Activated CD4-positive, alpha-beta T cell treated with anti-CD3 and anti-CD28 coated beads, Interleukin-2, amount 10 ng/mL, durations not matched to agents 24 days and 14 days (primary cell): ENCODE measurements at regions not wholly inside any gene's neighbourhood (a gene's known extent, or its start where the extent isn't known, plus 50 kb on each side); places are given as distances from the start of the nearest gene placed in this dataset.
"Not testable (repeated sequence)": the region's sequence is repeated elsewhere in the genome, so short reads cannot be mapped to it uniquely, and the experiment has no call there.

Source experiments
- DNase-seq: peaks from one replicate; pipeline ENCODE4 v3.0.0; 2022
- H3K27ac Mint-ChIP-seq: one replicate; pipeline ENCODE4 v1.8.0; 2022; ENCODE audit warnings: mild to moderate bottlenecking, mixed read lengths
- H3K27me3 Mint-ChIP-seq: one replicate; pipeline ENCODE4 v1.8.0; 2022; ENCODE audit warnings: mixed read lengths
- H3K36me3 Mint-ChIP-seq: one replicate; pipeline ENCODE4 v1.8.0; 2022; ENCODE audit warnings: low read depth, mild to moderate bottlenecking, mixed read lengths
- H3K4me1 Mint-ChIP-seq: one replicate; pipeline ENCODE4 v1.8.0; 2021; ENCODE audit warnings: mixed read lengths
- H3K4me3 Mint-ChIP-seq: one replicate; pipeline ENCODE4 v1.8.0; 2022; ENCODE audit warnings: mild to moderate bottlenecking, moderate library complexity, mixed read lengths
- H3K9me3 Mint-ChIP-seq: one replicate; pipeline ENCODE4 v1.8.0; 2021; ENCODE audit warnings: mixed read lengths
- intact Hi-C: fragments of 100-400 bp; cut with micrococcal nuclease; formaldehyde crosslinking; loops from one replicate; pipeline ENCODE4 v1.15.1; 2023

GRCh38 chr4:84239278-84239845, 259.7 kb downstream of the NKX6-1 start:
- H3K27me3 Mint-ChIP-seq = no peaks in the 10 kb centered on the region
- no peak overlapping the region for H3K27ac Mint-ChIP-seq
- H3K9me3 Mint-ChIP-seq = no peaks in the 10 kb centered on the region
- no peak for DNase-seq
- intact Hi-C loops = no loop called here
- no peak overlapping the region for H3K4me3 Mint-ChIP-seq
- H3K36me3 Mint-ChIP-seq = no peaks in the 10 kb centered on the region
- H3K4me1 Mint-ChIP-seq = no peaks in the 10 kb centered on the region

GRCh38 chr4:84238247-84239090, 260.6 kb downstream of the NKX6-1 start:
- no peak for DNase-seq
- intact Hi-C loops = no loop called here
- H3K27me3 Mint-ChIP-seq = no peaks in the 10 kb centered on the region
- H3K4me3 Mint-ChIP-seq = no peak overlapping the region
- no peaks in the 10 kb centered on the region for H3K36me3 Mint-ChIP-seq
- no peak overlapping the region for H3K27ac Mint-ChIP-seq
- no peaks in the 10 kb centered on the region for H3K4me1 Mint-ChIP-seq
- H3K9me3 Mint-ChIP-seq = no peaks in the 10 kb centered on the region

GRCh38 chr4:84237008-84237407, 262.1 kb downstream of the NKX6-1 start:
- Mint-ChIP-seq H3K9me3 (no peaks in the 10 kb centered on the region), H3K4me3 (no peak overlapping the region), H3K36me3 (no peaks in the 10 kb centered on the region), H3K27ac (no peak overlapping the region), H3K4me1 (no peaks in the 10 kb centered on the region), H3K27me3 (no peaks in the 10 kb centered on the region)
- intact Hi-C loops = no loop called here
- no peak for DNase-seq

- intact Hi-C loops = no loop called here
Observed at GRCh38 chr4:84235126-84235944, 263.8 kb downstream of the NKX6-1 start.

GRCh38 chr4:84232309-84233095, 266.6 kb downstream of the NKX6-1 start:
- no peaks in the 10 kb centered on the region for H3K36me3 Mint-ChIP-seq
- intact Hi-C loops = no loop called here
- no peaks in the 10 kb centered on the region for H3K9me3 Mint-ChIP-seq
- no peak for DNase-seq
- no peaks in the 10 kb centered on the region for H3K27me3 Mint-ChIP-seq
- H3K27ac Mint-ChIP-seq = no peak overlapping the region
- no peaks in the 10 kb centered on the region for H3K4me1 Mint-ChIP-seq
- H3K4me3 Mint-ChIP-seq = no peak overlapping the region

More at GRCh38 chr4:84235126-84235944, 263.8 kb downstream of the NKX6-1 start:
- DNase-seq = no peak
- H3K4me1 Mint-ChIP-seq = no peaks in the 10 kb centered on the region
- no peaks in the 10 kb centered on the region for H3K9me3 Mint-ChIP-seq
- H3K36me3 Mint-ChIP-seq = no peaks in the 10 kb centered on the region
- H3K4me3 Mint-ChIP-seq = no peak overlapping the region
- H3K27me3 Mint-ChIP-seq = no peaks in the 10 kb centered on the region
- H3K27ac Mint-ChIP-seq = no peak overlapping the region

- H3K4me1 Mint-ChIP-seq = no peaks in the 10 kb centered on the region
- H3K9me3 Mint-ChIP-seq = no peaks in the 10 kb centered on the region
- no peaks in the 10 kb centered on the region for H3K36me3 Mint-ChIP-seq
- H3K27ac Mint-ChIP-seq = no peak overlapping the region
- H3K27me3 Mint-ChIP-seq = no peaks in the 10 kb centered on the region
- intact Hi-C loops = no loop called here
- DNase-seq = no peak
- H3K4me3 Mint-ChIP-seq = no peak overlapping the region
Observed at GRCh38 chr4:84231539-84232055, 267.5 kb downstream of the NKX6-1 start.

- no peak for DNase-seq
- no peaks in the 10 kb centered on the region for H3K4me1 Mint-ChIP-seq
- H3K9me3 Mint-ChIP-seq = no peaks in the 10 kb centered on the region
- H3K4me3 Mint-ChIP-seq = no peak overlapping the region
- intact Hi-C loops = no loop called here
- no peaks in the 10 kb centered on the region for H3K36me3 Mint-ChIP-seq
- no peak overlapping the region for H3K27ac Mint-ChIP-seq
- H3K27me3 Mint-ChIP-seq = no peaks in the 10 kb centered on the region
Observed at GRCh38 chr4:84224522-84224921, 274.6 kb downstream of the NKX6-1 start.

GRCh38 chr4:84221704-84222103, 277.4 kb downstream of the NKX6-1 start:
- no peak overlapping the region for H3K27ac Mint-ChIP-seq
- no peaks in the 10 kb centered on the region for H3K4me1 Mint-ChIP-seq
- no peak for DNase-seq
- no peaks in the 10 kb centered on the region for H3K36me3 Mint-ChIP-seq
- no peaks in the 10 kb centered on the region for H3K9me3 Mint-ChIP-seq
- no peak overlapping the region for H3K4me3 Mint-ChIP-seq
- H3K27me3 Mint-ChIP-seq = no peaks in the 10 kb centered on the region
- intact Hi-C loops = no loop called here

- intact Hi-C loops = no loop called here
- Mint-ChIP-seq H3K27ac (no peak overlapping the region), H3K4me3 (no peak overlapping the region), H3K4me1 (no peaks in the 10 kb centered on the region), H3K36me3 (no peaks in the 10 kb centered on the region), H3K27me3 (no peaks in the 10 kb centered on the region), H3K9me3 (no peaks in the 10 kb centered on the region)
- DNase-seq = no peak
Observed at GRCh38 chr4:84220990-84221389, 278.1 kb downstream of the NKX6-1 start.

- no peak for DNase-seq
- intact Hi-C loops = no loop called here
- H3K4me3 Mint-ChIP-seq = no peak overlapping the region
- no peaks in the 10 kb centered on the region for H3K36me3 Mint-ChIP-seq
- H3K9me3 Mint-ChIP-seq = no peaks in the 10 kb centered on the region
- H3K4me1 Mint-ChIP-seq = no peaks in the 10 kb centered on the region
- no peaks in the 10 kb centered on the region for H3K27me3 Mint-ChIP-seq
- H3K27ac Mint-ChIP-seq = no peak overlapping the region
Observed at GRCh38 chr4:84219656-84220055, 279.4 kb downstream of the NKX6-1 start.

- H3K27ac Mint-ChIP-seq = no peak overlapping the region
- H3K36me3 Mint-ChIP-seq = no peaks in the 10 kb centered on the region
- no peaks in the 10 kb centered on the region for H3K9me3 Mint-ChIP-seq
- no peaks in the 10 kb centered on the region for H3K27me3 Mint-ChIP-seq
- intact Hi-C loops = no loop called here
- no peaks in the 10 kb centered on the region for H3K4me1 Mint-ChIP-seq
- DNase-seq = no peak
- H3K4me3 Mint-ChIP-seq = no peak overlapping the region
Observed at GRCh38 chr4:84218031-84218430, 281.1 kb downstream of the NKX6-1 start.

GRCh38 chr4:84215217-84215616, 283.9 kb downstream of the NKX6-1 start:
- Mint-ChIP-seq H3K4me3 (no peak overlapping the region), H3K9me3 (no peaks in the 10 kb centered on the region), H3K4me1 (no peaks in the 10 kb centered on the region), H3K36me3 (no peaks in the 10 kb centered on the region), H3K27ac (no peak overlapping the region), H3K27me3 (no peaks in the 10 kb centered on the region)
- DNase-seq = no peak
- intact Hi-C loops = no loop called here

- intact Hi-C loops, H3K4me1 Mint-ChIP-seq, H3K27me3 Mint-ChIP-seq, H3K36me3 Mint-ChIP-seq, DNase-seq, H3K27ac Mint-ChIP-seq, H3K4me3 Mint-ChIP-seq, H3K9me3 Mint-ChIP-seq: not testable (repeated sequence)
Observed at GRCh38 chr4:84206226-84206625, 292.9 kb downstream of the NKX6-1 start.
